ENCODE measurements at regions not wholly inside any gene's neighbourhood (a gene's known extent, or its start where the extent isn't known, plus 50 kb on each side); places are given as distances from the start of the nearest gene placed in this dataset.

- no peak for DNase-seq
- Mint-ChIP-seq H3K4me1 (ENCODE audit: low read depth) (no peaks in the 10 kb centered on the region), H3K27me3 (no peaks in the 10 kb centered on the region), H3K27ac (no peak overlapping the region), H3K9me3 (peaks cover 16% of the 10 kb centered on the region), H3K4me3 (no peak overlapping the region), H3K36me3 (ENCODE audit: low read depth) (no peaks in the 10 kb centered on the region)
- POLR2A ChIA-PET: no interaction called here
- CTCF ChIA-PET: no interaction called here
- TF ChIP-seq CTCF (IDR thresholded peaks at IDR 0.05): no peak
- intact Hi-C loops (cut with micrococcal nuclease): no loop called here
- ATAC-seq: no peak
Measured at GRCh38 chr4:126130215-126130614, 815.5 kb downstream of the FAT4 start.

GRCh38 chr4:126136922-126137781 is 822.4 kb downstream of the FAT4 start:
- H3K27ac Mint-ChIP-seq: no peak overlapping the region
- ATAC-seq: no peak
- H3K27me3 Mint-ChIP-seq: no peaks in the 10 kb centered on the region
- H3K4me3 Mint-ChIP-seq: no peak overlapping the region
- H3K36me3 Mint-ChIP-seq (ENCODE audit: low read depth): no peaks in the 10 kb centered on the region
- POLR2A ChIA-PET: no interaction called here
- CTCF ChIA-PET: no interaction called here
- DNase-seq: no peak
- intact Hi-C loops (cut with micrococcal nuclease): no loop called here
- no peak for TF ChIP-seq CTCF (IDR thresholded peaks at IDR 0.05)
- H3K9me3 Mint-ChIP-seq: peaks cover 5% of the 10 kb centered on the region
- no peaks in the 10 kb centered on the region for H3K4me1 Mint-ChIP-seq (ENCODE audit: low read depth)

- ChIA-PET POLR2A (no interaction called here), CTCF (no interaction called here)
- no peaks in the 10 kb centered on the region for H3K4me1 Mint-ChIP-seq (ENCODE audit: low read depth)
- intact Hi-C loops (cut with micrococcal nuclease): no loop called here
- H3K36me3 Mint-ChIP-seq (ENCODE audit: low read depth): no peaks in the 10 kb centered on the region
- H3K9me3 Mint-ChIP-seq: peaks cover 5% of the 10 kb centered on the region
- H3K27ac Mint-ChIP-seq: no peak overlapping the region
- TF ChIP-seq CTCF (IDR thresholded peaks at IDR 0.05): no peak
- H3K27me3 Mint-ChIP-seq: no peaks in the 10 kb centered on the region
- ATAC-seq (no peak), DNase-seq (no peak)
- H3K4me3 Mint-ChIP-seq: no peak overlapping the region
Measured at GRCh38 chr4:126137782-126138170, 823.0 kb downstream of the FAT4 start.

- H3K4me3 Mint-ChIP-seq: no peak overlapping the region
- no peaks in the 10 kb centered on the region for H3K4me1 Mint-ChIP-seq (ENCODE audit: low read depth)
- no peak for TF ChIP-seq CTCF (IDR thresholded peaks at IDR 0.05)
- no peaks in the 10 kb centered on the region for H3K36me3 Mint-ChIP-seq (ENCODE audit: low read depth)
- H3K27me3 Mint-ChIP-seq: no peaks in the 10 kb centered on the region
- intact Hi-C loops (cut with micrococcal nuclease): no loop called here
- ChIA-PET CTCF (no interaction called here), POLR2A (no interaction called here)
- DNase-seq (no peak), ATAC-seq (no peak)
- no peaks in the 10 kb centered on the region for H3K9me3 Mint-ChIP-seq
- no peak overlapping the region for H3K27ac Mint-ChIP-seq
Measured at GRCh38 chr4:126144543-126145237, 829.9 kb downstream of the FAT4 start.

- no peak for TF ChIP-seq CTCF (IDR thresholded peaks at IDR 0.05)
- POLR2A ChIA-PET: no interaction called here
- intact Hi-C loops (cut with micrococcal nuclease): no loop called here
- Mint-ChIP-seq H3K4me1 (ENCODE audit: low read depth) (no peaks in the 10 kb centered on the region), H3K27ac (no peak overlapping the region), H3K27me3 (no peaks in the 10 kb centered on the region), H3K36me3 (ENCODE audit: low read depth) (no peaks in the 10 kb centered on the region), H3K4me3 (no peak overlapping the region), H3K9me3 (peaks cover 3% of the 10 kb centered on the region)
- CTCF ChIA-PET: no interaction called here
- DNase-seq (no peak), ATAC-seq (no peak)
Measured at GRCh38 chr4:126168484-126168883, 853.7 kb downstream of the FAT4 start.
